Fibroblast of lung (primary cell): ENCODE measurements at regions not wholly inside any gene's neighbourhood (a gene's known extent, or its start where the extent isn't known, plus 50 kb on each side); places are given as distances from the start of the nearest gene placed in this dataset.

ENCODE experiments used
- DNase-seq, 2 donors: peaks; one replicate each; pipeline versions ENCODE4 v3.0.0 to v3.0.0-alpha.2; 2010; ENCODE audit warnings: low read depth in 2 of 2
- H2AFZ ChIP-seq: 2 replicates; pipeline ENCODE4 v1.5.1; 2012; ENCODE audit warnings: low read length, control low read depth, inconsistent platforms
- H3K27ac ChIP-seq: 2 replicates; pipeline ENCODE4 v1.5.1; 2011; ENCODE audit warnings: low read length, control low read depth; ENCODE audit not compliant: insufficient read depth
- H3K27me3 ChIP-seq: 2 replicates; pipeline ENCODE4 v1.5.1; 2011; ENCODE audit warnings: mild to moderate bottlenecking, low read length; ENCODE audit not compliant: control insufficient read depth, insufficient read depth
- H3K36me3 ChIP-seq: 2 replicates; pipeline ENCODE4 v1.5.1; 2011; ENCODE audit warnings: low read length; ENCODE audit not compliant: control insufficient read depth, insufficient read depth
- H3K4me1 ChIP-seq: 2 replicates; pipeline ENCODE4 v1.5.1; 2011; ENCODE audit warnings: low read length; ENCODE audit not compliant: control insufficient read depth, insufficient read depth; ENCODE audit errors: extremely low read depth
- H3K4me2 ChIP-seq: 2 replicates; pipeline ENCODE4 v1.5.1; 2011; ENCODE audit warnings: low read length, control low read depth; ENCODE audit not compliant: insufficient read depth; ENCODE audit errors: extremely low read depth
- H3K4me3 ChIP-seq, 4 experiments: fragments of 200-600 bp in 1 of 4; sonication (generic) in 1 of 4; replicated peaks in 1 of 4; 2 replicates each; pipeline ENCODE4 v1.5.1; 2011 to 2016; ENCODE audit warnings: low read length in 4 of 4, low read depth in 3 of 4, mild to moderate bottlenecking in 3 of 4, control low read depth in 2 of 4, inconsistent platforms in 1 of 4, mixed read lengths in 1 of 4; ENCODE audit not compliant: insufficient read depth in 1 of 4; ENCODE audit errors: control extremely low read depth in 1 of 4
- H3K79me2 ChIP-seq: 2 replicates; pipeline ENCODE4 v1.5.1; 2012; ENCODE audit warnings: mild to moderate bottlenecking, low read length, inconsistent platforms; ENCODE audit not compliant: control insufficient read depth, insufficient read depth
- H3K9ac ChIP-seq: 2 replicates; pipeline ENCODE4 v1.5.1; 2011; ENCODE audit warnings: mild to moderate bottlenecking, low read length, control low read depth; ENCODE audit not compliant: insufficient read depth
- H3K9me3 ChIP-seq: 2 replicates; pipeline ENCODE4 v1.5.1; 2012; ENCODE audit warnings: low read depth, low read length; ENCODE audit not compliant: control insufficient read depth, insufficient read depth
- H4K20me1 ChIP-seq: 2 replicates; pipeline ENCODE4 v1.5.1; 2011; ENCODE audit warnings: low read length; ENCODE audit not compliant: control insufficient read depth, insufficient read depth; ENCODE audit errors: extremely low read depth
- CTCF ChIP-seq, 2 donors: IDR thresholded peaks in 1 of 2; conservative IDR thresholded peaks in 1 of 2; 1 replicate in 1 of 2; 2 replicates in 1 of 2; pipeline ENCODE4 v1.5.1; 2011 to 2012; ENCODE audit warnings: low read length in 2 of 2, control low read depth in 1 of 2, inconsistent platforms in 1 of 2, low read depth in 1 of 2, mild to moderate bottlenecking in 1 of 2
- EZH2 ChIP-seq: IDR thresholded peaks from 2 replicates; pipeline ENCODE4 v1.5.1; 2012; ENCODE audit warnings: low read length, control low read depth, mild to moderate bottlenecking; ENCODE audit errors: missing control alignments

- no peak for DNase-seq
- Histone ChIP-seq H3K79me2 (no peaks in the 10 kb centered on the region), H3K27ac (no peak overlapping the region), H2AFZ (no peak overlapping the region), H3K4me2 (no peak overlapping the region), H3K4me3 (no peak overlapping the region), H3K36me3 (no peaks in the 10 kb centered on the region), H3K27me3 (no peaks in the 10 kb centered on the region), H4K20me1 (no peaks in the 10 kb centered on the region), H3K9me3 (no peaks in the 10 kb centered on the region), H3K4me1 (no peaks in the 10 kb centered on the region), H3K9ac (no peak overlapping the region)
- no peak for TF ChIP-seq EZH2
- TF ChIP-seq CTCF (conservative IDR thresholded peaks at IDR 0.05 in 1 of 2, IDR thresholded peaks at IDR 0.05 in 1 of 2; ENCODE audit: low read depth in 1 of 2, low read length in 2 of 2), result no peak
Measured at GRCh38 chr10:128896116-128896795, 570.8 kb upstream of the MGMT start.

- TF ChIP-seq CTCF (conservative IDR thresholded peaks at IDR 0.05 in 1 of 2, IDR thresholded peaks at IDR 0.05 in 1 of 2; ENCODE audit: low read depth in 1 of 2, low read length in 2 of 2) (no peak), EZH2 (no peak)
- H3K27me3 ChIP-seq, result no peaks in the 10 kb centered on the region
- no peak for DNase-seq
- H3K4me1 ChIP-seq, result no peaks in the 10 kb centered on the region
- H3K36me3 ChIP-seq, result no peaks in the 10 kb centered on the region
- no peak overlapping the region for H3K4me3 ChIP-seq
- no peaks in the 10 kb centered on the region for H3K9me3 ChIP-seq
- H3K27ac ChIP-seq, result no peak overlapping the region
- no peak overlapping the region for H2AFZ ChIP-seq
- no peaks in the 10 kb centered on the region for H4K20me1 ChIP-seq
- no peaks in the 10 kb centered on the region for H3K79me2 ChIP-seq
- no peak overlapping the region for H3K4me2 ChIP-seq
- no peak overlapping the region for H3K9ac ChIP-seq
Measured at GRCh38 chr10:128896963-128897362, 570.1 kb upstream of the MGMT start.

DNA sequence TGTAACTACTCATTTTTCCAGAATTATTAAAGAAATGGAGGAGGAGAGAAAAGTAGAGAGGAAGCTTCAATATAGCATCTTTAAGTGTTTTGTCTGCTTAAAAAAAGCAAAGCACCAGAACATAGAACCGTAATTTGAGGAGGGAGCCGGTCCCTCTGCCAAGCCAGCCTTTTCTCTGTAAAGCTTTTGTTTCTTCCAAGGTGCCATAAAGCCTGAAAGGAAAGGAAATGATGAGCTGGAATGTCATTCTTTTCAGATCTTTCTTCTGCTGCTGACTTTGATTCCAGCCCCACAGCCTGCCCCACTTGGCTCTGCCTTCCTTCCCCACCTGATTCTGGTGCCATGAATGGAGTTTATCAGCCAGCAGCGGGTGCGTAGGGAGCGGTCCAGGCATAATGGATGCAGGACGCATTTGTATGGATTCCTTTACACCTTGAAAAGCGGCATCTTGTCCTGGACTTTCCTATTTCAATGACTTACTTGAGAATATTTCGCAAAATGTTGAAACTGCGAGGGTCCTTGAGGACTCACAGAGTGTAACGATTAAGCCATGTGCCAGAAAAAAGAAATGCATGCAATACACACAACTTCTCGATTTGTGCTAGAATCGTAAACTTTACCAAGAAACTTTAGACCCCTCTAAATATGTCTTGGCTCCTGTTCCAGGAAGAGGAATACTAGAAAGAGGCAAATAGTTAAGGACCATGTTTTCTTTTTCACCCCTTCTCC, 569.5 kb upstream of the MGMT start:
- H4K20me1 ChIP-seq, result no peaks in the 10 kb centered on the region
- TF ChIP-seq EZH2, result no peak
- no peak for TF ChIP-seq CTCF (conservative IDR thresholded peaks at IDR 0.05 in 1 of 2, IDR thresholded peaks at IDR 0.05 in 1 of 2; ENCODE audit: low read depth in 1 of 2, low read length in 2 of 2)
- no peak overlapping the region for H3K9ac ChIP-seq
- no peak for DNase-seq
- H3K27ac ChIP-seq, result no peak overlapping the region
- H3K27me3 ChIP-seq, result no peaks in the 10 kb centered on the region
- H3K36me3 ChIP-seq, result no peaks in the 10 kb centered on the region
- no peaks in the 10 kb centered on the region for H3K79me2 ChIP-seq
- no peak overlapping the region for H3K4me2 ChIP-seq
- no peaks in the 10 kb centered on the region for H3K4me1 ChIP-seq
- H2AFZ ChIP-seq, result no peak overlapping the region
- H3K9me3 ChIP-seq, result no peaks in the 10 kb centered on the region
- no peak overlapping the region for H3K4me3 ChIP-seq
